Body of pancreas (tissue), 4 donors: ENCODE measurements at regions not wholly inside any gene's neighbourhood (a gene's known extent, or its start where the extent isn't known, plus 50 kb on each side); places are given as distances from the start of the nearest gene placed in this dataset.

Experiments
- CTCF ChIP-seq, 7 experiments: fragments of 450-650 bp in 4 of 7; fragments of 200-600 bp in 3 of 7; sonication (generic) in 3 of 7; IDR thresholded peaks; one replicate each; pipeline ENCODE4 v1.5.1; 2016 to 2019; ENCODE audit warnings: antibody characterized with exemption in 7 of 7
- POLR2A ChIP-seq, 3 donors: fragments of 450-650 bp; IDR thresholded peaks; one replicate each; pipeline ENCODE4 v1.6.1; 2016; ENCODE audit warnings: antibody characterized with exemption in 3 of 3, mild to moderate bottlenecking in 2 of 3

DNA sequence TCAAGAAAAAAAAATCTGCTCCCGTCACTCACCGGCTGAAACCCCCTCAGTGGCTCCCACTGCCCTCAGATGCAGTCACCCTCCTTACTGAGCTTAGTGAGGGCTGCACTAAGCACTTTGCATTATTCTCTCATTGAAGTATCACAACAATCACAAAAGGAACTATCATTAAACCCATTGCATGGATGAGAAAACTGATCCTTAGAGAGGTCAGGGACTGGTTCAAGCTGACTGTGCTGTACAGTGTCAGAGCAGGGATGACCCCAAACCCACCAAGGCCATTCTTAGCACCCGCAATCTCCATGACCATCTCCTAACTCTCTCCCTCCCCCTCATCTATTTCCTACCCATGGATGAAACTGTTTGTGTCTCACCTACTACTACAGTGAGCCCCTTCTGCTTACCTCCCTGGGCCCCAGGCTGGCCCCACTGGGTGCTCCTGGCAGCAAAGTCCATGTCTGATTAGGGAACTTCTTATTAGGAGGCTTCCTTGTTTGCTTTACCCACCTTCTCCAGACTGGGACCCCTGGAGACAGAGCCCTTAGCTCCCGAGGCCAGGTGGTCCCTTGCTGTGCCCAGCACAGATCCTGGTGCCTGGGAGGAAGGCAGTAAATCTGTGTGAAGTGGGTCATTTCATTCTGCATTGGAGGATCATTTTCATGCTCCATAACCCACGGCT is 139.3 kb upstream of the ID2 start:
- TF ChIP-seq CTCF (IDR thresholded peaks at IDR 0.05) (no peak), POLR2A (IDR thresholded peaks at IDR 0.05) (no peak)
